ENCODE measurements at regions not wholly inside any gene's neighbourhood (a gene's known extent, or its start where the extent isn't known, plus 50 kb on each side); places are given as distances from the start of the nearest gene placed in this dataset.

DNA sequence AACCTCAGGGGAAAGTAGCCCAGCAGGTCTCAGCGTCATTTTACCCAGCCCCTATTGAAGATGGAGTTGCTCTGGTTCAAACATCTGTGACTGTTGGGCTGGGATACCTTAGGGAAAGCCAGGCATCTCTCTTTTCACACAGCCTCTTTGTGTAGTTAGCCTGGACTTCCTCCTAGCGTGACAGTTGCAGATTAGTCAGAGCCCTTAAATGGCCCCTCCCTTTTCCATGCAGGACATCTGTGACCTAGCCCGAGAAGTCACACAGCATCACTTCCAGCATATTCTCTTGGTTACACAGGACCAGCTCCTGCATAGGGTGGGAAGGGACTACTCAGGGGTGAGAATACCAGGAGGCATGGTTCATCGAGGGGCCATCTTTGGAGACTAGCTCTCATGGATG lies 375.0 kb upstream of the RBFOX1 start:
- POLR2A ChIA-PET = no interaction called here
- CTCF ChIA-PET = no interaction called here
- no peak for TF ChIP-seq FOXM1 (IDR thresholded peaks at IDR 0.05; ENCODE audit: borderline replicate concordance)
- no peak for TF ChIP-seq BHLHE40 (IDR thresholded peaks at IDR 0.05; ENCODE audit: borderline replicate concordance)
- TF ChIP-seq SUZ12 (IDR thresholded peaks at IDR 0.05) = no peak
- TF ChIP-seq FOXK2 (IDR thresholded peaks at IDR 0.05) = no peak
- TF ChIP-seq, protein P1, sequence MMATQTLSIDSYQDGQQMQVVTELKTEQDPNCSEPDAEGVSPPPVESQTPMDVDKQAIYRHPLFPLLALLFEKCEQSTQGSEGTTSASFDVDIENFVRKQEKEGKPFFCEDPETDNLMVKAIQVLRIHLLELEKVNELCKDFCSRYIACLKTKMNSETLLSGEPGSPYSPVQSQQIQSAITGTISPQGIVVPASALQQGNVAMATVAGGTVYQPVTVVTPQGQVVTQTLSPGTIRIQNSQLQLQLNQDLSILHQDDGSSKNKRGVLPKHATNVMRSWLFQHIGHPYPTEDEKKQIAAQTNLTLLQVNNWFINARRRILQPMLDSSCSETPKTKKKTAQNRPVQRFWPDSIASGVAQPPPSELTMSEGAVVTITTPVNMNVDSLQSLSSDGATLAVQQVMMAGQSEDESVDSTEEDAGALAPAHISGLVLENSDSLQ (IDR thresholded peaks at IDR 0.05) = no peak
- TF ChIP-seq CTBP1 (IDR thresholded peaks at IDR 0.05; ENCODE audit: borderline replicate concordance) = no peak
- no peak for TF ChIP-seq ZNF384 (IDR thresholded peaks at IDR 0.05)
- no peak for TF ChIP-seq NFRKB (IDR thresholded peaks at IDR 0.05)
- TF ChIP-seq L3MBTL2 (conservative IDR thresholded peaks at IDR 0.05) = no peak
- TF ChIP-seq FOXA1 (IDR thresholded peaks at IDR 0.05) = no peak
- no peak for TF ChIP-seq ARNT (IDR thresholded peaks at IDR 0.05)
- TF ChIP-seq ELF4 (IDR thresholded peaks at IDR 0.05) = no peak
- TF ChIP-seq SP1 (IDR thresholded peaks at IDR 0.05) = no peak
- TF ChIP-seq HDGF (IDR thresholded peaks at IDR 0.05; ENCODE audit: borderline replicate concordance) = no peak
- no peak for DNase-seq (ENCODE audit: extremely low spot score)

DNA sequence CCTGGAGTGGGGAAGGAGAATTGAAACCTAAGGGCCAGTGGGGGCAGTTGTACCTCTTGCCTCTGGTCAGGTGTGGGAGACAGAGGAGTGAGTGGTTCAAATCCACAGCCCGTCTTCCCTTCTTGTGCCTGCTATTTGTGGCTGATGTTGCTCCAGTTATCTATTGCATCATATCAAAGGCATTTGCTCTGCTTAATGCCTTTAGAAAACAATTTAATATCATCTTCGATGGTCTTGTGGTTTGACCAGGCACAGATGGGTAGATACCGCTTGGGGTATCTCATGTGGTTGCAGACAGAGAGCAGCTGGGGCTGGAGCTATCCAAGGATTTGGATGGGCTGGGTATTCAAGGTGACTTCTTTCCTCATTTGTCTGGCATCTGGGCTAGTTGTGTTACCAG lies 376.1 kb upstream of the RBFOX1 start:
- POLR2A ChIA-PET = no interaction called here
- no peak for TF ChIP-seq BHLHE40 (IDR thresholded peaks at IDR 0.05; ENCODE audit: borderline replicate concordance)
- TF ChIP-seq, protein P1 (IDR thresholded peaks at IDR 0.05) = no peak
- no peak for TF ChIP-seq NFRKB (IDR thresholded peaks at IDR 0.05)
- no peak for TF ChIP-seq FOXK2 (IDR thresholded peaks at IDR 0.05)
- TF ChIP-seq CTBP1 (IDR thresholded peaks at IDR 0.05; ENCODE audit: borderline replicate concordance) = no peak
- TF ChIP-seq LEF1 (IDR thresholded peaks at IDR 0.05; ENCODE audit: borderline replicate concordance) = no peak
- no peak for TF ChIP-seq FOXM1 (IDR thresholded peaks at IDR 0.05; ENCODE audit: borderline replicate concordance)
- no peak for TF ChIP-seq TARDBP (IDR thresholded peaks at IDR 0.05)
- no peak for TF ChIP-seq ZNF384 (IDR thresholded peaks at IDR 0.05)
- TF ChIP-seq HDGF (IDR thresholded peaks at IDR 0.05; ENCODE audit: borderline replicate concordance) = no peak
- TF ChIP-seq FOXA1 (IDR thresholded peaks at IDR 0.05) = no peak
- TF ChIP-seq L3MBTL2 (conservative IDR thresholded peaks at IDR 0.05) = no peak
- no peak for TF ChIP-seq SUZ12 (IDR thresholded peaks at IDR 0.05)
- TF ChIP-seq ARNT (IDR thresholded peaks at IDR 0.05) = no peak
- no peak for DNase-seq (ENCODE audit: extremely low spot score)
- CTCF ChIA-PET = no interaction called here

DNA sequence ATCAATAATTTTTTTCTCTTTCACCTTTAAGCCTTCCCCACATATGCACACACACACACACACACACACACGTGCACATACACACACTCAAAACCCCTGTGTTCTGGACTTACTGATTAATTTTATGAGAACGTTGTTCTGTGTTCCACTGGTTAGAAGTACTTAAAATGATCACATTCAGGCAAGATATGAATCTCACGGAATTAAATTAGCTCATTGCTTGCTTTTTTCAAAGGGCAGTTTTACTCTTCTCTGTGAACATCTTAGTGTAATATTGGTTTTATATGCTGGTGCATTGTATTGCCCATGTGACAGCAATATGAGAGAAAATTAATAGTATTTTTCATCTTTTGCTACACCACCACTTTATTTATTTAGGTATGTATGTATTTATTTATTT lies 377.3 kb upstream of the RBFOX1 start:
- no peak for DNase-seq (ENCODE audit: extremely low spot score)
- TF ChIP-seq FOXK2 (IDR thresholded peaks at IDR 0.05) (no peak), SUZ12 (IDR thresholded peaks at IDR 0.05) (no peak), TARDBP (IDR thresholded peaks at IDR 0.05) (no peak), FOXA1 (IDR thresholded peaks at IDR 0.05) (no peak), ARNT (IDR thresholded peaks at IDR 0.05) (no peak), ELF4 (IDR thresholded peaks at IDR 0.05) (no peak), ZNF384 (IDR thresholded peaks at IDR 0.05) (no peak), FOXM1 (IDR thresholded peaks at IDR 0.05; ENCODE audit: borderline replicate concordance) (no peak), CTBP1 (IDR thresholded peaks at IDR 0.05; ENCODE audit: borderline replicate concordance) (no peak), BHLHE40 (IDR thresholded peaks at IDR 0.05; ENCODE audit: borderline replicate concordance) (no peak), HDGF (IDR thresholded peaks at IDR 0.05; ENCODE audit: borderline replicate concordance) (no peak), LEF1 (IDR thresholded peaks at IDR 0.05; ENCODE audit: borderline replicate concordance) (no peak), L3MBTL2 (conservative IDR thresholded peaks at IDR 0.05) (no peak), NFRKB (IDR thresholded peaks at IDR 0.05) (no peak), SP1 (IDR thresholded peaks at IDR 0.05) (no peak)
- TF ChIP-seq, protein P1 (IDR thresholded peaks at IDR 0.05) = no peak
- CTCF ChIA-PET = no interaction called here
- POLR2A ChIA-PET = no interaction called here

DNA sequence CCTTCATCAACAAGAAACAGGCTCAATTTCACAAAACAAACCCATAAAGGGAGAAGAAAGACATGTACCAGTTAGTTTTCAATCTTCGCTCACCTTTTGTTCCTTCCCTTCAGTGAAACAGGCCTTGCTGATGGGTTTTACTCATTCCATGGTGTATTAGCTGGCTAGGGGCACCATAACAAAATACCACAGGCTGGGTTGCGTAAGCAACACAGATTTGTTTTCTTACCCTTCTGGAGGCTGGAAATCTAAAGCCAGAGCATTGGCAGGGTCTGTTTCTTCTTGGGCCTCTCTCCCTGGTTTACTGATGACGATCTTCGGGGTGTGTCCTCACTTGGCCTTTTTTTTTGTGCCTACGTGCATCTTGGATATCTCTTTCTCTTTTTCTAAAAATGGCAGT lies 383.4 kb upstream of the RBFOX1 start:
- POLR2A ChIA-PET = no interaction called here
- CTCF ChIA-PET = no interaction called here
- TF ChIP-seq FOXK2 (IDR thresholded peaks at IDR 0.05) = no peak
- TF ChIP-seq SP1 (IDR thresholded peaks at IDR 0.05) = no peak
- no peak for TF ChIP-seq ARNT (IDR thresholded peaks at IDR 0.05)
- no peak for TF ChIP-seq ELF4 (IDR thresholded peaks at IDR 0.05)
- TF ChIP-seq TARDBP (IDR thresholded peaks at IDR 0.05) = no peak
- TF ChIP-seq SUZ12 (IDR thresholded peaks at IDR 0.05) = no peak
- no peak for TF ChIP-seq BHLHE40 (IDR thresholded peaks at IDR 0.05; ENCODE audit: borderline replicate concordance)
- TF ChIP-seq FOXA1 (IDR thresholded peaks at IDR 0.05) = no peak
- no peak for TF ChIP-seq LEF1 (IDR thresholded peaks at IDR 0.05; ENCODE audit: borderline replicate concordance)
- no peak for TF ChIP-seq L3MBTL2 (conservative IDR thresholded peaks at IDR 0.05)
- TF ChIP-seq FOXM1 (IDR thresholded peaks at IDR 0.05; ENCODE audit: borderline replicate concordance) = no peak
- no peak for TF ChIP-seq ZNF384 (IDR thresholded peaks at IDR 0.05)
- no peak for TF ChIP-seq NFRKB (IDR thresholded peaks at IDR 0.05)
- TF ChIP-seq CTBP1 (IDR thresholded peaks at IDR 0.05; ENCODE audit: borderline replicate concordance) = no peak
- TF ChIP-seq, protein P1 (IDR thresholded peaks at IDR 0.05) = no peak

DNA sequence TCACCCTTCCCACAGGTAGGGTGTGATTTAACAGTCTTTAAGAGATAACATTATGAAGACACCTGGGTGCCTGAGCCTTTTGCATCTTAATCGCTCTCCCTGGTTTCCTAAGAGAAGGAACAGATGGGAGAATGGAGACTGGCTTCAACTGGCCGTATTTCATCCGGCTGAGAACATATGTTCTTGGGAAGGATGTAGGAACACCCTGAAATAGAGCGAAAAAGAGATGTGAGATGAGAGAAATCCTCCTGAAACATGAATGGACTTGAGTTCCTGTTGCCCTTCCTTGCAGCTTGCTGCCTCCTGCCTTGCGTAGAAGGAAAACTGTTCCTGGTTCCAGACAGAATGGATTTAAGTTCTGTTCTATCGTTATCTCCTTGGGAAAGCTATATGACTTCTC lies 385.4 kb upstream of the RBFOX1 start:
- ChIA-PET CTCF (no interaction called here), POLR2A (no interaction called here)
- no peak for DNase-seq (ENCODE audit: extremely low spot score)
- TF ChIP-seq CTBP1 (IDR thresholded peaks at IDR 0.05; ENCODE audit: borderline replicate concordance) = no peak
- TF ChIP-seq NFRKB (IDR thresholded peaks at IDR 0.05) = no peak
- no peak for TF ChIP-seq LEF1 (IDR thresholded peaks at IDR 0.05; ENCODE audit: borderline replicate concordance)
- TF ChIP-seq FOXK2 (IDR thresholded peaks at IDR 0.05) = no peak
- no peak for TF ChIP-seq ELF4 (IDR thresholded peaks at IDR 0.05)
- TF ChIP-seq L3MBTL2 (conservative IDR thresholded peaks at IDR 0.05) = no peak
- TF ChIP-seq SP1 (IDR thresholded peaks at IDR 0.05) = no peak
- TF ChIP-seq FOXM1 (IDR thresholded peaks at IDR 0.05; ENCODE audit: borderline replicate concordance) = no peak
- no peak for TF ChIP-seq HDGF (IDR thresholded peaks at IDR 0.05; ENCODE audit: borderline replicate concordance)
- TF ChIP-seq, protein P1 (IDR thresholded peaks at IDR 0.05) = no peak
- no peak for TF ChIP-seq BHLHE40 (IDR thresholded peaks at IDR 0.05; ENCODE audit: borderline replicate concordance)
- TF ChIP-seq ZNF384 (IDR thresholded peaks at IDR 0.05) = no peak
- TF ChIP-seq SUZ12 (IDR thresholded peaks at IDR 0.05) = no peak
- no peak for TF ChIP-seq ARNT (IDR thresholded peaks at IDR 0.05)
- no peak for TF ChIP-seq TARDBP (IDR thresholded peaks at IDR 0.05)
- no peak for TF ChIP-seq FOXA1 (IDR thresholded peaks at IDR 0.05)

More for the DNA sequence above, 383.4 kb upstream of the RBFOX1 start:
- no peak for DNase-seq (ENCODE audit: extremely low spot score)
